GM12874 (cell line): ENCODE measurements at regions not wholly inside any gene's neighbourhood (a gene's known extent, or its start where the extent isn't known, plus 50 kb on each side); places are given as distances from the start of the nearest gene placed in this dataset.

Experiments
- TF ChIP-seq, protein P1 (sequence below): IDR thresholded peaks from 2 replicates; pipeline ENCODE4 v1.5.1; 2011; ENCODE audit warnings: low read depth, mild to moderate bottlenecking, control low read depth, low read length, moderate library complexity; ENCODE audit not compliant: insufficient read depth

DNA sequence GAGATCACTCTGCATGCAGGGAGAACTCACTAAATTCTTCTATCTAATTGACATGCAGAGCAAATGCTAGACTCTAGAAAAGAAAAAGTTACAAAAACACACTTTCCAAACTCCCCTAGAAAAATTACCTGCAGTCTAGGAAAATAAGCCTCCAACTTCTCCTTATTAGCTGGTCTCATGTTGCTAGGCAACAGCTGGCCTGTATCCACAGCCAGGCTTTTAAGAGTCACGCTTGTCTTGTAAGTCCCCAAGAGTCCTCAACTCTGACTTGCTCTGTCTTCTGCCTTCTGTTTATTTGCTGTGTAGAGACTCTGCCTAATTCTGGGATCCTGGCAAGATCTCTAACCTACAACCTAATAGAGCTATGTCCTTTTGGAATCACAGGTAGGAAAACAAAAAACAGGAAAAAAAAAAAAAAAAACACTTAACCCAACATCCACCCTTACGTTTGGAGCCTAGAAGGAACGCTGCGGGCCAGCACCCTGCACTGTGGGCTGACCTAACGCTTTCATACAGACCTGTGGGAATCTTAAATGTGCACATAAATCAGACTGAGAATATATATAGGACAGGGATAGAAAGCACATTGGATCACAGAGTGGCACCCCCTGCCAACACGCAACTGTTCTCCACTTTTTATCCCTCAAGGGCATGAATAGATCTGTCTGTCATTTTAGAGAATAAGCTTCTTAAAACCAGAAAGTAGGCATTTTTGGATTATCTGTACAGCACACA, 117.0 kb upstream of the PTPRZ1 start:
- TF ChIP-seq, protein P1, sequence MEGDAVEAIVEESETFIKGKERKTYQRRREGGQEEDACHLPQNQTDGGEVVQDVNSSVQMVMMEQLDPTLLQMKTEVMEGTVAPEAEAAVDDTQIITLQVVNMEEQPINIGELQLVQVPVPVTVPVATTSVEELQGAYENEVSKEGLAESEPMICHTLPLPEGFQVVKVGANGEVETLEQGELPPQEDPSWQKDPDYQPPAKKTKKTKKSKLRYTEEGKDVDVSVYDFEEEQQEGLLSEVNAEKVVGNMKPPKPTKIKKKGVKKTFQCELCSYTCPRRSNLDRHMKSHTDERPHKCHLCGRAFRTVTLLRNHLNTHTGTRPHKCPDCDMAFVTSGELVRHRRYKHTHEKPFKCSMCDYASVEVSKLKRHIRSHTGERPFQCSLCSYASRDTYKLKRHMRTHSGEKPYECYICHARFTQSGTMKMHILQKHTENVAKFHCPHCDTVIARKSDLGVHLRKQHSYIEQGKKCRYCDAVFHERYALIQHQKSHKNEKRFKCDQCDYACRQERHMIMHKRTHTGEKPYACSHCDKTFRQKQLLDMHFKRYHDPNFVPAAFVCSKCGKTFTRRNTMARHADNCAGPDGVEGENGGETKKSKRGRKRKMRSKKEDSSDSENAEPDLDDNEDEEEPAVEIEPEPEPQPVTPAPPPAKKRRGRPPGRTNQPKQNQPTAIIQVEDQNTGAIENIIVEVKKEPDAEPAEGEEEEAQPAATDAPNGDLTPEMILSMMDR, result no peak

DNA sequence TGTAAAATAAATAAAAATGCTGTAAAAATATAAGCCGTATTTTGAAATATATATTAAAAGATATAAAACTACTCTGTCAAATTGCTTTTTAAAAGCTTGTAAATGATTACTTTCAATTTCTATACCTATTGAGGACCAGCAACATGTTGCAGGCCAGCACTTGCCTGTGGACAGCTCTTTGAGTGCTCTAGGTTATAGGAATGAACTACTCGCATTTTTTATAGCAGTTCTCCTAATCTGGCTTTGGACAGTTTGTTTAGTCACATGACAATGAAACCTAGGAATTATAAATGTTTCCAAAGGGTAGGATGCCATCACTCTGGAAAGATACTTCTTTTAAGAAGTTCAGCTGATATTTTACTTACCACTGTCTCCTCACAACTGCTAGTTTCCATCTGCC, 117.7 kb upstream of the PTPRZ1 start:
- TF ChIP-seq, protein P1, result no peak

DNA sequence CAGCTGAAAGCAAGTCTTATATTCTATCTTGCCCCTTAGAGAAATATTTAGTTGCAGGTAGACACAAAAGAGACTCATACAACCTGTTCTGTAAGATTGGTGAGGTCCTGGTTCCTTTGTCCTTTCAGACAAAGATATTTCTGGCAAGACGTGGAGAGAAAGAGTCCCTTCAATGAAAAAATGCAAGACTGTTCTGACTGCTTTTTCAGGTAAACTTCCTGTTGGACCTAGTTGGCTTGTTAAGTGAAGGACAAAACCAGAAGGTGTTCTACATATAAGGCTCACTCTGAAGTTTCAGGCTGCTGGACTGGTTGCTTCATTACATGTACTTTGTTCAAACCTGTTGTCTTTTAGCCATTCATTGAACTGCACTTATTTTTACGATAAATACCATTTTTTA, 119.0 kb upstream of the PTPRZ1 start:
- TF ChIP-seq, protein P1, result no peak

DNA sequence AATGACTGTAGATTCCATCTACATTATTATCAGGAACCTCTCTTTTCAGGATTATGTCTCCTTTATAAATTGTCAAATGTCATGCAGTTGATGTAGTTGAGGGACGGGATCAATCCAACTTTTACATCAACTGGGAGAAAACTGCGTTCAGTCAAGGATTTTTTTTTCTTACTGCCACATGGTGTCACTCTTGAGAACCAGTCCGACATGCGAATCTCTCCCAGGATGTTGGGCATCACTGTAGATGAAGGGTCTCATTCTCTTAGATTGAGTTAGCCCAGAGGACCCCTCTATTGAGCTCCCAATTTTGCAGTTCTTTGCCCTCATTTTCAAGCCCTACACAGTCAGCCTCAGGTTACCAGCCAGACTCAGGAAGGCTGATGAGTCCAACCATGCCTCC, 120.3 kb upstream of the PTPRZ1 start:
- TF ChIP-seq, protein P1, result peak; percentile 31

DNA sequence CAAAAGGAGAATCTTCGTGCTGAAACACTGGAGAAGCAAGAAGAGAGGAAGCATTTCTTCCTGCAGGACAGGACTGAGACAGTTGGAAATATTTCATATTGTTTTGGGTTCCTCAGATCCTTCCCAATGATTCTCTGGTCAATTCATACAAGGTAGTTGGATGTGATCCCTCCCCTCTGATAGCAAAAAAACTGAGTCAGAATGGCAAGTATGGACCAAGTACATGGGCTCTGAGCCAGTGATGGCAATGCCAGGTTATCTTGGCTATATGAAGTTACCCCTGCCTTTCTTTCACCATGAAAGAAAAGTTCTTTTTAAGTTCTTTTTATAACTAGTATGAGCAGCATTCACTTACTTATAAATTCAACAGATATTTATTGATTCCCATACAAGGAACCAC, 124.4 kb upstream of the PTPRZ1 start:
- TF ChIP-seq, protein P1, result no peak

DNA sequence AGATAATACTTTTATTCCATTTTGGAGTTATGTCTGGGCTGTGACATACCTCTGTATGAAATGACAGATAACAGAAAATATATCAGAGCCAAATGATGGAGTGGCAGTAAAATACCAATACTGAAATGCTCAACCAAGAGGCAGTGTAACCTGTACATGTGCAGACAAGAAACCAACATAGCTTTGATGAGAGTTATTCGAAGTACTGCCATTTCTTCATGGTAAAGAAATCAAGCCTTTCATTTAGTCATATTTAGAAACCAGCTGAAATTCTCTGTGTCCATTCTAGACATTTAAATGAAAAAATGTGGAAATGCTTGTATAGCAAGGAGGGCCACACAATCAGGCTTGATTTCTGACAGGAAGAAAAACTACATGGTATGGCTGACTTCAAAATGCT, 127.1 kb upstream of the PTPRZ1 start:
- TF ChIP-seq, protein P1, result no peak

DNA sequence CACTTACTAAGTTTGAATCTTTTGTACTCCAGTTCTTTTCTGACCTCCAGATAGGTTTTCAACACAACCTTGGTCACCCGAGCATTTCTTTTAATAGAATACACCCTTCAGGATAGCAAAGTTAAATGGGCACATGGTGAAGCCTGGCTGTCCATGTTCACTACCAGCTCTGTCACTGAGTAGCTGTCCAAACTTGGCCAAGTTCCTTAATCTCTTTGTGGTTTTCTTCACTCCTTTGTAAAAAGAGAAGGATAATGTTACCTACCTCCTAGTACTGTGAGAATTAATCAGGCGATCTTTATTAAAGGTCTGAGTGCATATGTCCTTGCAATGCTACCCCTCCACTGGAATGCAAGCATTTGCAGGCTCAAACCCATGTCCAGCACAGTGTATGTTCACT, 128.1 kb upstream of the PTPRZ1 start:
- TF ChIP-seq, protein P1, result no peak

DNA sequence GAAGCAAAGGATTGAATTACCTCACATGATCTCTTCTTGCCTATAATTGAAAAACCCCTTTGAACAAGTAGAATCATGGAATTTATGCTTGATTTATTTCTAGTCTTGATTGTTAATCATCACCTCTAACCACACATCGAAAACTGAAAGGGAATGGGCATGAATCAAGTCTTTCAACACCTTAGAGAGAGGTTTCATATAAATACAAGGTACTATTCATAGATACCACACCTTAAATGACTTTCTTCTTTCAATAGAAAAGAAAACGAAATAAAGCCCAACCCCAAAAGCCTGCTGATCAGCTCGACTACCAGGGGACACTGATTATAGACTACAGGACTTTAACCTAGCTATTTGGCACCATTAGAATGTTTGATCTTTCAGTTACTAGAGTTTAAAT, 128.6 kb upstream of the PTPRZ1 start:
- TF ChIP-seq, protein P1, result no peak
